Subcutaneous abdominal adipose tissue (tissue), 5 donors: ENCODE measurements at regions not wholly inside any gene's neighbourhood (a gene's known extent, or its start where the extent isn't known, plus 50 kb on each side); places are given as distances from the start of the nearest gene placed in this dataset.
"Not testable (repeated sequence)": the region's sequence is repeated elsewhere in the genome, so short reads cannot be mapped to it uniquely, and the experiment has no call there.

Source experiments
- H3K27ac ChIP-seq: one replicate; pipeline ENCODE4 v1.7.0; 2013; ENCODE audit warnings: low read depth, mild to moderate bottlenecking, inconsistent platforms, low read length, moderate library complexity
- H3K27me3 ChIP-seq, 5 donors: one replicate each; pipeline ENCODE4 v1.7.0; 2013; ENCODE audit warnings: low read length in 5 of 5, inconsistent platforms in 1 of 5; ENCODE audit not compliant: control insufficient read depth in 5 of 5, insufficient read depth in 4 of 5
- H3K36me3 ChIP-seq, 5 donors: one replicate each; pipeline ENCODE4 v1.7.0; 2013; ENCODE audit warnings: low read length in 5 of 5; ENCODE audit not compliant: control insufficient read depth in 5 of 5, insufficient read depth in 5 of 5
- H3K4me1 ChIP-seq, 5 donors: one replicate each; pipeline ENCODE4 v1.7.0; 2013; ENCODE audit warnings: low read length in 5 of 5, mild to moderate bottlenecking in 3 of 5, moderate library complexity in 1 of 5; ENCODE audit not compliant: control insufficient read depth in 5 of 5, insufficient read depth in 5 of 5
- H3K4me3 ChIP-seq, 5 donors: one replicate each; pipeline ENCODE4 v1.7.0; 2013; ENCODE audit warnings: low read length in 5 of 5, low read depth in 1 of 5
- H3K9ac ChIP-seq, 5 donors: one replicate each; pipeline ENCODE4 v1.7.0; 2013; ENCODE audit warnings: low read length in 5 of 5, mild to moderate bottlenecking in 4 of 5, moderate library complexity in 3 of 5
- H3K9me3 ChIP-seq, 5 donors: one replicate each; pipeline ENCODE4 v1.7.0; 2013; ENCODE audit warnings: low read length in 5 of 5; ENCODE audit not compliant: control insufficient read depth in 5 of 5
- donor health status: healthy.
- donor health status: healthy.
- donor health status: healthy.
- donor health status: healthy.
- donor health status: healthy.

- H3K36me3 ChIP-seq: no peaks in the 10 kb centered on the region
- H3K9me3 ChIP-seq: peaks cover 0 to 12% (median 0%) of the 10 kb centered on the region in 5 donors
- H3K27me3 ChIP-seq: no peaks in the 10 kb centered on the region
- no peak overlapping the region for H3K4me3 ChIP-seq
- peaks cover 0 to 5% (median 0%) of the 10 kb centered on the region in 5 donors for H3K4me1 ChIP-seq
- H3K27ac ChIP-seq: no peak overlapping the region
- no peak overlapping the region for H3K9ac ChIP-seq
Measured at GRCh38 chr15:96213045-96213444, 117.5 kb upstream of the NR2F2 start.

GRCh38 chr15:96213896-96214295 is 116.6 kb upstream of the NR2F2 start:
- peaks cover 0 to 12% (median 0%) of the 10 kb centered on the region in 5 donors for H3K9me3 ChIP-seq
- peaks cover 0 to 5% (median 0%) of the 10 kb centered on the region in 5 donors for H3K4me1 ChIP-seq
- H3K9ac ChIP-seq: no peak overlapping the region
- H3K27ac ChIP-seq: no peak overlapping the region
- no peak overlapping the region for H3K4me3 ChIP-seq
- no peaks in the 10 kb centered on the region for H3K36me3 ChIP-seq
- no peaks in the 10 kb centered on the region for H3K27me3 ChIP-seq

GRCh38 chr15:96216481-96216880 is 114.0 kb upstream of the NR2F2 start:
- not testable (repeated sequence) for H3K4me1 ChIP-seq, H3K27ac ChIP-seq, H3K4me3 ChIP-seq, H3K9me3 ChIP-seq, H3K9ac ChIP-seq, H3K36me3 ChIP-seq, H3K27me3 ChIP-seq

GRCh38 chr15:96217983-96218382 is 112.5 kb upstream of the NR2F2 start:
- no peaks in the 10 kb centered on the region for H3K36me3 ChIP-seq
- peaks cover 0 to 7% (median 0%) of the 10 kb centered on the region in 5 donors for H3K9me3 ChIP-seq
- H3K27ac ChIP-seq: no peak overlapping the region
- no peak overlapping the region for H3K4me3 ChIP-seq
- H3K27me3 ChIP-seq: no peaks in the 10 kb centered on the region
- H3K4me1 ChIP-seq: peaks cover 0 to 5% (median 0%) of the 10 kb centered on the region in 5 donors
- no peak overlapping the region for H3K9ac ChIP-seq

- Histone ChIP-seq H3K9me3 (peaks cover 0 to 7% (median 0%) of the 10 kb centered on the region in 5 donors), H3K4me1 (peaks cover 0 to 3% (median 0%) of the 10 kb centered on the region in 5 donors), H3K36me3 (no peaks in the 10 kb centered on the region), H3K27ac (no peak overlapping the region), H3K9ac (no peak overlapping the region), H3K27me3 (no peaks in the 10 kb centered on the region), H3K4me3 (no peak overlapping the region)
Measured at GRCh38 chr15:96218623-96219455, 111.7 kb upstream of the NR2F2 start.

- Histone ChIP-seq H3K4me3 (no peak overlapping the region), H3K4me1 (no peaks in the 10 kb centered on the region), H3K27me3 (no peaks in the 10 kb centered on the region), H3K27ac (no peak overlapping the region), H3K9me3 (peaks cover 0 to 7% (median 0%) of the 10 kb centered on the region in 5 donors), H3K9ac (no peak overlapping the region), H3K36me3 (no peaks in the 10 kb centered on the region)
Measured at GRCh38 chr15:96219681-96220080, 110.8 kb upstream of the NR2F2 start.

GRCh38 chr15:96220657-96221056 is 109.8 kb upstream of the NR2F2 start:
- Histone ChIP-seq H3K4me3 (no peak overlapping the region), H3K9me3 (peaks cover 0 to 7% (median 0%) of the 10 kb centered on the region in 5 donors), H3K36me3 (no peaks in the 10 kb centered on the region), H3K9ac (no peak overlapping the region), H3K27ac (no peak overlapping the region), H3K27me3 (no peaks in the 10 kb centered on the region), H3K4me1 (no peaks in the 10 kb centered on the region)

GRCh38 chr15:96222981-96223380 is 107.5 kb upstream of the NR2F2 start:
- Histone ChIP-seq H3K27me3 (no peaks in the 10 kb centered on the region), H3K9me3 (no peaks in the 10 kb centered on the region), H3K4me1 (no peaks in the 10 kb centered on the region), H3K9ac (no peak overlapping the region), H3K4me3 (no peak overlapping the region), H3K36me3 (no peaks in the 10 kb centered on the region), H3K27ac (no peak overlapping the region)

GRCh38 chr15:96223939-96224338 is 106.6 kb upstream of the NR2F2 start:
- Histone ChIP-seq H3K9ac (no peak overlapping the region), H3K4me3 (no peak overlapping the region), H3K27ac (no peak overlapping the region), H3K4me1 (no peaks in the 10 kb centered on the region), H3K36me3 (no peaks in the 10 kb centered on the region), H3K27me3 (no peaks in the 10 kb centered on the region), H3K9me3 (no peaks in the 10 kb centered on the region)

- H3K27me3 ChIP-seq: no peaks in the 10 kb centered on the region
- no peaks in the 10 kb centered on the region for H3K4me1 ChIP-seq
- H3K36me3 ChIP-seq: no peaks in the 10 kb centered on the region
- H3K9me3 ChIP-seq: no peaks in the 10 kb centered on the region
- no peak overlapping the region for H3K4me3 ChIP-seq
- H3K27ac ChIP-seq: no peak overlapping the region
- no peak overlapping the region for H3K9ac ChIP-seq
Measured at GRCh38 chr15:96225642-96226259, 104.7 kb upstream of the NR2F2 start.
